ENCODE measurements at regions not wholly inside any gene's neighbourhood (a gene's known extent, or its start where the extent isn't known, plus 50 kb on each side); places are given as distances from the start of the nearest gene placed in this dataset.
A peak's percentile ranks its signal among the peaks of the same experiment; 100 is the strongest.

- POLR2A ChIA-PET = no interaction called here
- no peak for ATAC-seq
- no peaks in the 10 kb centered on the region for H3K4me1 Mint-ChIP-seq
Observed at GRCh38 chr22:48171271-48171691, 1408.8 kb downstream of the TBC1D22A start.

GRCh38 chr22:48169227-48169626 lies 1406.8 kb downstream of the TBC1D22A start:
- Mint-ChIP-seq H3K27ac (no peak overlapping the region), H3K4me3 (no peak overlapping the region), H3K4me1 (no peaks in the 10 kb centered on the region), H3K27me3 (peaks cover 4 to 16% (median 10%) of the 10 kb centered on the region in 5 donors), H3K36me3 (no peaks in the 10 kb centered on the region), H3K9me3 (no peaks in the 10 kb centered on the region)
- ATAC-seq (no peak), DNase-seq (no peak)
- POLR2A ChIA-PET = interaction anchor here (0.5 kb wide), 1 partner anchor 296 kb away, joined by 4 read pairs; no protein-coding TSS in a partner anchor

More at GRCh38 chr22:48171271-48171691, 1408.8 kb downstream of the TBC1D22A start:
- peaks cover 0 to under 1% (median 0%) of the 10 kb centered on the region in 9 donors for H3K9me3 Mint-ChIP-seq
- H3K4me3 Mint-ChIP-seq = no peak overlapping the region
- no peak overlapping the region for H3K27ac Mint-ChIP-seq
- no peak for DNase-seq
- no peaks in the 10 kb centered on the region for H3K36me3 Mint-ChIP-seq
- peaks cover 4 to 16% (median 9%) of the 10 kb centered on the region in 5 donors for H3K27me3 Mint-ChIP-seq

- ATAC-seq = no peak
- DNase-seq = no peak
- Mint-ChIP-seq H3K9me3 (no peaks in the 10 kb centered on the region), H3K4me1 (no peaks in the 10 kb centered on the region), H3K27ac (no peak overlapping the region), H3K4me3 (no peak overlapping the region), H3K36me3 (no peaks in the 10 kb centered on the region), H3K27me3 (peaks cover 4 to 16% (median 10%) of the 10 kb centered on the region in 5 donors)
- POLR2A ChIA-PET = no interaction called here
Observed at GRCh38 chr22:48167238-48167637, 1404.8 kb downstream of the TBC1D22A start.

GRCh38 chr22:48161298-48161697 lies 1398.8 kb downstream of the TBC1D22A start:
- H3K4me1 Mint-ChIP-seq = peaks cover 0 to 5% (median 0%) of the 10 kb centered on the region in 4 donors
- no peak for ATAC-seq

GRCh38 chr22:48157676-48158075 lies 1395.2 kb downstream of the TBC1D22A start:
- no peaks in the 10 kb centered on the region for H3K36me3 Mint-ChIP-seq
- DNase-seq (no peak), ATAC-seq (no peak)
- H3K4me1 Mint-ChIP-seq = peaks cover 0 to 5% (median 0%) of the 10 kb centered on the region in 4 donors
- POLR2A ChIA-PET = no interaction called here
- no peaks in the 10 kb centered on the region for H3K9me3 Mint-ChIP-seq
- peaks cover 0 to 7% (median 0%) of the 10 kb centered on the region in 5 donors for H3K27me3 Mint-ChIP-seq
- no peak overlapping the region for H3K4me3 Mint-ChIP-seq
- no peak overlapping the region for H3K27ac Mint-ChIP-seq

More at GRCh38 chr22:48161298-48161697, 1398.8 kb downstream of the TBC1D22A start:
- no peaks in the 10 kb centered on the region for H3K9me3 Mint-ChIP-seq
- no peak overlapping the region for H3K27ac Mint-ChIP-seq
- POLR2A ChIA-PET = no interaction called here
- no peak overlapping the region for H3K4me3 Mint-ChIP-seq
- H3K27me3 Mint-ChIP-seq = peaks cover 0 to 12% (median 3%) of the 10 kb centered on the region in 5 donors
- no peaks in the 10 kb centered on the region for H3K36me3 Mint-ChIP-seq
- DNase-seq = no peak

- Mint-ChIP-seq H3K27me3 (peaks cover 0 to 7% (median 0%) of the 10 kb centered on the region in 5 donors), H3K27ac (no peak overlapping the region), H3K4me3 (no peak overlapping the region), H3K4me1 (peaks cover 0 to 5% (median 2%) of the 10 kb centered on the region in 4 donors), H3K9me3 (no peaks in the 10 kb centered on the region), H3K36me3 (no peaks in the 10 kb centered on the region)
- POLR2A ChIA-PET = no interaction called here
- ATAC-seq = no peak
- no peak for DNase-seq
Observed at GRCh38 chr22:48156603-48157355, 1394.3 kb downstream of the TBC1D22A start.

- DNase-seq (no peak), ATAC-seq (no peak)
- no peak overlapping the region for H3K4me3 Mint-ChIP-seq
- no peaks in the 10 kb centered on the region for H3K9me3 Mint-ChIP-seq
- H3K36me3 Mint-ChIP-seq = no peaks in the 10 kb centered on the region
- peaks cover 0 to 7% (median 0%) of the 10 kb centered on the region in 5 donors for H3K27me3 Mint-ChIP-seq
- peaks cover 0 to 5% (median 2%) of the 10 kb centered on the region in 4 donors for H3K4me1 Mint-ChIP-seq
- H3K27ac Mint-ChIP-seq = no peak overlapping the region
- POLR2A ChIA-PET = no interaction called here
Observed at GRCh38 chr22:48155446-48155845, 1393.0 kb downstream of the TBC1D22A start.

- Mint-ChIP-seq H3K4me1 (peaks cover 0 to 5% (median 2%) of the 10 kb centered on the region in 4 donors), H3K4me3 (no peak overlapping the region), H3K27me3 (peaks cover 0 to 7% (median 0%) of the 10 kb centered on the region in 5 donors), H3K36me3 (no peaks in the 10 kb centered on the region), H3K9me3 (no peaks in the 10 kb centered on the region), H3K27ac (no peak overlapping the region)
- DNase-seq = no peak
- POLR2A ChIA-PET = no interaction called here
- no peak for ATAC-seq
Observed at GRCh38 chr22:48154943-48155240, 1392.4 kb downstream of the TBC1D22A start.

- no peaks in the 10 kb centered on the region for H3K9me3 Mint-ChIP-seq
- peaks cover 0 to 5% (median 2%) of the 10 kb centered on the region in 4 donors for H3K4me1 Mint-ChIP-seq
- H3K4me3 Mint-ChIP-seq = no peak overlapping the region
- no peaks in the 10 kb centered on the region for H3K36me3 Mint-ChIP-seq
- DNase-seq (no peak), ATAC-seq (no peak)
- no peak overlapping the region for H3K27ac Mint-ChIP-seq
- H3K27me3 Mint-ChIP-seq = peaks cover 0 to 7% (median 0%) of the 10 kb centered on the region in 5 donors
- POLR2A ChIA-PET = no interaction called here
Observed at GRCh38 chr22:48154169-48154942, 1391.9 kb downstream of the TBC1D22A start.

GRCh38 chr22:48153726-48154125 lies 1391.3 kb downstream of the TBC1D22A start:
- Mint-ChIP-seq H3K27ac (no peak overlapping the region), H3K4me1 (peaks cover 0 to 5% (median 2%) of the 10 kb centered on the region in 4 donors), H3K4me3 (no peak overlapping the region), H3K36me3 (no peaks in the 10 kb centered on the region), H3K9me3 (no peaks in the 10 kb centered on the region), H3K27me3 (peaks cover 0 to 7% (median 0%) of the 10 kb centered on the region in 5 donors)
- DNase-seq = no peak
- POLR2A ChIA-PET = no interaction called here
- ATAC-seq = no peak

GRCh38 chr22:48152916-48153315 lies 1390.5 kb downstream of the TBC1D22A start:
- Mint-ChIP-seq H3K27me3 (peaks cover 0 to 7% (median 0%) of the 10 kb centered on the region in 5 donors), H3K9me3 (no peaks in the 10 kb centered on the region), H3K27ac (no peak overlapping the region), H3K36me3 (no peaks in the 10 kb centered on the region), H3K4me1 (peaks cover 0 to 5% (median 2%) of the 10 kb centered on the region in 4 donors), H3K4me3 (no peak overlapping the region)
- ATAC-seq (no peak), DNase-seq (no peak)
- POLR2A ChIA-PET = no interaction called here

- Mint-ChIP-seq H3K9me3 (no peaks in the 10 kb centered on the region), H3K36me3 (no peaks in the 10 kb centered on the region), H3K27me3 (peaks cover 0 to 5% (median 0%) of the 10 kb centered on the region in 5 donors), H3K4me3 (no peak overlapping the region), H3K4me1 (peaks cover 0 to 5% (median 2%) of the 10 kb centered on the region in 4 donors), H3K27ac (no peak overlapping the region)
- ATAC-seq (no peak), DNase-seq (no peak)
- POLR2A ChIA-PET = no interaction called here
Observed at GRCh38 chr22:48152164-48152775, 1389.8 kb downstream of the TBC1D22A start.

GRCh38 chr22:48151641-48152040 lies 1389.2 kb downstream of the TBC1D22A start:
- Mint-ChIP-seq H3K36me3 (no peaks in the 10 kb centered on the region), H3K4me1 (peaks cover 0 to 3% (median under 1%) of the 10 kb centered on the region in 4 donors), H3K27ac (no peak overlapping the region), H3K27me3 (peaks cover 0 to 8% (median 0%) of the 10 kb centered on the region in 5 donors), H3K9me3 (no peaks in the 10 kb centered on the region), H3K4me3 (no peak overlapping the region)
- ATAC-seq (no peak), DNase-seq (peak in 1 of 10 donors; percentile 21)
- POLR2A ChIA-PET = no interaction called here

Measured in naive thymus-derived CD8-positive, alpha-beta T cell (primary cell).